KMS-11 (cell line): ENCODE measurements at regions not wholly inside any gene's neighbourhood (a gene's known extent, or its start where the extent isn't known, plus 50 kb on each side); places are given as distances from the start of the nearest gene placed in this dataset.

Experiments used
- H2AFZ ChIP-seq: fragments of 200-600 bp; sonication (generic); 2 replicates; pipeline ENCODE4 v1.6.1; 2016; ENCODE audit warnings: antibody characterized with exemption, mixed run types, low read depth
- H3K27ac ChIP-seq: fragments of 200-600 bp; sonication (generic); 2 replicates; pipeline ENCODE4 v1.6.1; 2016; ENCODE audit warnings: mild to moderate bottlenecking, mixed run types
- H3K27me3 ChIP-seq: fragments of 200-600 bp; sonication (generic); 2 replicates; pipeline ENCODE4 v1.6.1; 2017; ENCODE audit warnings: mild to moderate bottlenecking, low read depth, mixed run types, moderate library complexity; ENCODE audit not compliant: insufficient read depth
- H3K36me3 ChIP-seq: fragments of 200-600 bp; sonication (generic); 2 replicates; pipeline ENCODE4 v1.6.1; 2017; ENCODE audit warnings: mild to moderate bottlenecking, mixed run types; ENCODE audit not compliant: insufficient read depth
- H3K4me1 ChIP-seq: fragments of 200-600 bp; sonication (generic); 2 replicates; pipeline ENCODE4 v1.6.1; 2016; ENCODE audit warnings: mild to moderate bottlenecking, low read depth, mixed run types; ENCODE audit not compliant: poor library complexity, severe bottlenecking
- H3K4me2 ChIP-seq: fragments of 200-600 bp; sonication (generic); 2 replicates; pipeline ENCODE4 v1.7.0; 2016; ENCODE audit warnings: mild to moderate bottlenecking, mixed run types
- H3K4me3 ChIP-seq: fragments of 200-600 bp; sonication (generic); IDR thresholded peaks from 2 replicates; pipeline ENCODE4 v1.6.1; 2017; ENCODE audit warnings: low read depth, low read length, mixed read lengths; ENCODE audit not compliant: insufficient read depth
- H3K79me2 ChIP-seq: fragments of 200-600 bp; sonication (generic); 2 replicates; pipeline ENCODE4 v1.6.1; 2016; ENCODE audit warnings: low read depth, mixed run types; ENCODE audit not compliant: insufficient read depth
- H3K9ac ChIP-seq: fragments of 200-600 bp; sonication (generic); 2 replicates; pipeline ENCODE4 v1.6.1; 2016; ENCODE audit warnings: mild to moderate bottlenecking, mixed run types
- H4K20me1 ChIP-seq: fragments of 200-600 bp; sonication (generic); 2 replicates; pipeline ENCODE4 v1.6.1; 2016; ENCODE audit warnings: mild to moderate bottlenecking, mixed run types; ENCODE audit not compliant: insufficient read depth
- TF ChIP-seq, protein P1 (sequence below): fragments of 200-600 bp; sonication (generic); conservative IDR thresholded peaks from 2 replicates; pipeline ENCODE4 v1.6.1; 2017; ENCODE audit warnings: low read depth, mild to moderate bottlenecking, antibody characterized with exemption, low read length, moderate library complexity, mixed read lengths

DNA sequence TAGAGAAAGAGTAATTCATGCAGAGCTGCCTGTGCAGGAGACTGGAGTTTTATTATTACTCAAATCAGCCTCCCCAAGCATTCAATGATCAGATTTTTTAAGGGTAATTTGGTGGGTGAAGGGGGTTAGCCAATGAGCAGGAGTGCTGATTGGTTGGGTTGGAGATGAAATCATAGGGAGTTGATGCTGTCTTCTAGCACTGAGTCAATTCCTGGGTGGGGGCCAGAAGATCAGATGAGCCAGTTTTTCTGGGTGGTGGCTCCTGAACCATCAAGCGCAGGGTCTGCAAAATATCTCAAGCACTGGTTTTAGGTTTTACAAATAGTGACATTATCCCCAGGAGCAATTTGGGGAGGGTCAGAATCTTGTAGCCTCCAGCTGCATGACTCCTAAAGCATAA is 312.8 kb upstream of the THSD7B start:
- H3K36me3 ChIP-seq = no peaks in the 10 kb centered on the region
- no peaks in the 10 kb centered on the region for H4K20me1 ChIP-seq
- H3K79me2 ChIP-seq = no peaks in the 10 kb centered on the region
- H3K4me3 ChIP-seq = no peak overlapping the region
- TF ChIP-seq, protein P1, sequence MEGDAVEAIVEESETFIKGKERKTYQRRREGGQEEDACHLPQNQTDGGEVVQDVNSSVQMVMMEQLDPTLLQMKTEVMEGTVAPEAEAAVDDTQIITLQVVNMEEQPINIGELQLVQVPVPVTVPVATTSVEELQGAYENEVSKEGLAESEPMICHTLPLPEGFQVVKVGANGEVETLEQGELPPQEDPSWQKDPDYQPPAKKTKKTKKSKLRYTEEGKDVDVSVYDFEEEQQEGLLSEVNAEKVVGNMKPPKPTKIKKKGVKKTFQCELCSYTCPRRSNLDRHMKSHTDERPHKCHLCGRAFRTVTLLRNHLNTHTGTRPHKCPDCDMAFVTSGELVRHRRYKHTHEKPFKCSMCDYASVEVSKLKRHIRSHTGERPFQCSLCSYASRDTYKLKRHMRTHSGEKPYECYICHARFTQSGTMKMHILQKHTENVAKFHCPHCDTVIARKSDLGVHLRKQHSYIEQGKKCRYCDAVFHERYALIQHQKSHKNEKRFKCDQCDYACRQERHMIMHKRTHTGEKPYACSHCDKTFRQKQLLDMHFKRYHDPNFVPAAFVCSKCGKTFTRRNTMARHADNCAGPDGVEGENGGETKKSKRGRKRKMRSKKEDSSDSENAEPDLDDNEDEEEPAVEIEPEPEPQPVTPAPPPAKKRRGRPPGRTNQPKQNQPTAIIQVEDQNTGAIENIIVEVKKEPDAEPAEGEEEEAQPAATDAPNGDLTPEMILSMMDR = no peak
- H3K27me3 ChIP-seq = no peaks in the 10 kb centered on the region
- H3K27ac ChIP-seq = no peak overlapping the region
- no peak overlapping the region for H3K9ac ChIP-seq
- H3K4me2 ChIP-seq = no peak overlapping the region
- H3K4me1 ChIP-seq = no peaks in the 10 kb centered on the region
- no peak overlapping the region for H2AFZ ChIP-seq

DNA sequence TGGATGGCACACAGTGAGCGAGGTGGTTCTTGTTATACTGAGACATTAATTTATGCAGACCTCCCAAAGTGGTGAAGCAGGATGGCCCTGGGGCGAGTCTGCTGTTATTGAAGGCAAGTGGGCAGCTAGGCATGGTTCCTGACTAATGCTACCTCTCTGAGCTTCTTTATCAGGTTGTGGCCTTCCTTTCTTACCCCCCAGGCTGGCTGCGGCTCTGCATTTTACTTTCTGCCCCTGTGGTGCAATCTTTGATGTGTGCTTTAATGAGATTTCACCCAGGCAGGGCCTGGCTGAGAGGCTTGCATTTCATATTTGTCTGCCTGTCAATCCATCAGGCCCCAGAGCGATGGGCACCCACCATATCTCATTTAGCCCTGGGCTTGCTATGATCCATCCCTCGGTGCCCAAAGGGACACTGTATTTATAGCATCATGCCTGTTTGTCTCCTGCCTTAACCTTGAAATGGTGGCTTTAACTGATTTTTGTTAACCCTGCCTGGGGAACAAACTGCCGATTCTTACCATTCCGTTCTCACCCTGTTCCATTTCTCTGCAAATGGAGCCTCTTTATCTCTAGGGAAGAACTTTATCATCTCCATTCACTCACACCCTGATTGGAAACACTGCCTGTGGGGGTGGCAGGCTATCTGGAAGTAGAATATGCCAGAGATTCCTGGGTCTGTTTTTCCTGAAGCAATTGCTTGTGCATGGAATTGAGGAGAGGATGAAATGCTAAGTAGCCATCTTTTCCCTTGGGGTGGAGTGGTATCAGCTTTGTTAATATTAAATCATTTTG is 316.2 kb upstream of the THSD7B start:
- no peaks in the 10 kb centered on the region for H3K4me1 ChIP-seq
- H3K36me3 ChIP-seq = no peaks in the 10 kb centered on the region
- no peak overlapping the region for H3K9ac ChIP-seq
- H3K4me2 ChIP-seq = no peak overlapping the region
- TF ChIP-seq, protein P1 = no peak
- no peak overlapping the region for H3K27ac ChIP-seq
- H3K4me3 ChIP-seq = no peak overlapping the region
- no peaks in the 10 kb centered on the region for H3K27me3 ChIP-seq
- H2AFZ ChIP-seq = no peak overlapping the region
- H3K79me2 ChIP-seq = no peaks in the 10 kb centered on the region
- no peaks in the 10 kb centered on the region for H4K20me1 ChIP-seq

DNA sequence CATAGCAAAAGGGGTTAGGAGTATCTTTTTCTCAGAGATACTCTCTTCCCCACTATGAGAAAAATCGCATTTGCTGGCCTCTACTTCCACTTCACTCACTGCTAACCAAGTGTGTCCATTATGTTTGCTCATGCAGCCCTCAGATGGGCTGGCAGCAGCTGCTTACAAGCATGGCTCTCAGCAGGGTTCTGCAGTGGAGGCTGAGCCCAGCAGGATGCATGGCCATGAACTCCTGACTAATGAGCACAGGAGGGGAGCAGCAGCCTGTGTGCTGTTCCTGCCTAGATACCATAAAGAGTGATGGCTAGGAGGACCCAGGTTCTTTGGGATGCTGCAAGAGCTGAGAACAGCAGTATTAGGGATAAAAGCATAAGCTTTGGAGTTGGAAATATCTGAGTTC is 316.9 kb upstream of the THSD7B start:
- no peaks in the 10 kb centered on the region for H4K20me1 ChIP-seq
- H3K36me3 ChIP-seq = no peaks in the 10 kb centered on the region
- H3K27ac ChIP-seq = no peak overlapping the region
- H3K4me1 ChIP-seq = no peaks in the 10 kb centered on the region
- no peaks in the 10 kb centered on the region for H3K79me2 ChIP-seq
- H3K4me3 ChIP-seq = no peak overlapping the region
- no peak overlapping the region for H2AFZ ChIP-seq
- no peaks in the 10 kb centered on the region for H3K27me3 ChIP-seq
- no peak overlapping the region for H3K9ac ChIP-seq
- TF ChIP-seq, protein P1 = no peak
- H3K4me2 ChIP-seq = no peak overlapping the region

DNA sequence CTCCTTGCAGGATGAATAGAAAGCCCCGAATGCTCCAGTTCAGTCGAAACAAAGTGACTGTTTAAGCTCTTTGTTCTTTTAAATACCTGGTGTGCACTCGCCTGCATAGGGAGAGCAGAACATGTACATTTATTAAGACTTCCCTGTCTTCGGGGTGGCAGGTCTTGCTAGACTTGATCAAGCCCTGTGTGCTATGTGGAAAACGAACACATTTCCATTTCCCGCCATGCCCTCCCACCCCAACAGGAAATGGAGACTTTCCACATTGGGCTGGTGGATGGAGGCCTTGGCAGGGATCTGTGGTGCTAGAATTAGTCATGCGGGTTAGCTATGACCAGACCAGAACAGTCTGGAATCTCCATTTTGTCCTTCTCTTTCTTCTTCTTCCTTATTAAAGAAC is 321.0 kb upstream of the THSD7B start:
- no peak overlapping the region for H3K4me3 ChIP-seq
- H3K36me3 ChIP-seq = no peaks in the 10 kb centered on the region
- no peak overlapping the region for H3K27ac ChIP-seq
- H3K4me1 ChIP-seq = no peaks in the 10 kb centered on the region
- H3K79me2 ChIP-seq = no peaks in the 10 kb centered on the region
- H2AFZ ChIP-seq = no peak overlapping the region
- H3K9ac ChIP-seq = no peak overlapping the region
- H4K20me1 ChIP-seq = no peaks in the 10 kb centered on the region
- no peaks in the 10 kb centered on the region for H3K27me3 ChIP-seq
- no peak overlapping the region for H3K4me2 ChIP-seq
- TF ChIP-seq, protein P1 = no peak
